Right renal pelvis (tissue), 4 donors: ENCODE measurements at regions not wholly inside any gene's neighbourhood (a gene's known extent, or its start where the extent isn't known, plus 50 kb on each side); places are given as distances from the start of the nearest gene placed in this dataset.

Experiments
- DNase-seq, 4 donors: peaks; one replicate each; pipeline ENCODE4 v3.0.0-alpha.2; 2013; ENCODE audit warnings: low read depth in 4 of 4, low spot score in 3 of 4, missing footprints in 1 of 4

DNA sequence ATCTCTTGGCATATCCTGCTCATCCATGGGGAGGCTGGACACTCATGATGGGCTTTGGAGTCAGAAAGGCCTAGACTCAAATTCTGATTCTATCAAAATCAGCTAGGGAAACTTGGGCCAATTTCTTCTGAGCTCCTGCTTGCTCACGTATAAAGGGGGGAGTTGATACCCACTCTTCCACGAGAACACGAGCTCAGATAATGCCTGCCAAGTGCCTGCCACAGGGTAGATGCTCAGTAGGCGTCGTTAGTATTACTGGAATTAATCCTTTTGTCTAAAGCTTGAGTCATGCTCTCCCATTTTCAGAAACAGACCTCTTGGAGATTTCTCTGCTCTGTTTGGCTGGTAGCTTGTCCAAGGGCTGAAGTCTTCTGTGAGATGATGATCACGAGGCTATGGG, 238.3 kb upstream of the MVB12B start:
- DNase-seq, result no peak

DNA sequence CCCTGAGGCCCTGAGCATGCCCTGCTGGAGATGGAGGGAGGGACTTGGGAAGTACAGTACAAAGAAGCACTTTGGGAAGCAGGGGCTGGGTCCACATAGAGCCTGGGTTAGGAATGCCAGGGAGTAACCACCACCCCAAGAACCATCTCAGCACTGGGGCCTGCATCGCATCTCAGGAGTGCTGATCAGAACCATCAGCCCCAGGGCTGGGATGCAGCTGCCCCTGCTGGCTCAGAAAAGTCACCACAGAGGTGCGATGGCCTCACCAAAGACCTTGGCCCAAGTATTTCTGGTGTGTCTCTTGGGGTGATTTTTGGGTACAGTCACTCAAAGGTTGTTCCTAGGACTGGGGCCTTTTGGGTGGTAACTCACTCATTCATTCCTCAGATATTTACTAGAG, 236.8 kb upstream of the MVB12B start:
- no peak for DNase-seq

DNA sequence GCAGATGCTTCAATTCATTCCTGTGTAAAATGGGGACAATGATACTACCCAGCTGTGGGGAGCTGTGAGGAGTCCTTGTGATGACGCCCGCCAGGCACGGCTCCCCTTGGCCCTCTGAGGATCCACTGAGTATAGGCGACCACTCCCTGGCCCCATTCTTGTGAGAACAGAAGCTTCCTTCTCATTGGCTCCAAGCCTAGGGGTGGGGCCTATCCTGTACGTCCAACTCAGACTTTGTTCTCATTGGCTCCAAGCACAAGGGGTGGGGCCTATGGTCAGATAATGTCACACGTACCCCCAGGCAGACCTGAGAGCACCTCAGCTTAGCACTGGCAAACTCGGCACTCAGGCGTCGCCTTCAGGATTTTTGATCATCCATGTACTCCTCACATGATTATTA, 232.9 kb upstream of the MVB12B start:
- no peak for DNase-seq

DNA sequence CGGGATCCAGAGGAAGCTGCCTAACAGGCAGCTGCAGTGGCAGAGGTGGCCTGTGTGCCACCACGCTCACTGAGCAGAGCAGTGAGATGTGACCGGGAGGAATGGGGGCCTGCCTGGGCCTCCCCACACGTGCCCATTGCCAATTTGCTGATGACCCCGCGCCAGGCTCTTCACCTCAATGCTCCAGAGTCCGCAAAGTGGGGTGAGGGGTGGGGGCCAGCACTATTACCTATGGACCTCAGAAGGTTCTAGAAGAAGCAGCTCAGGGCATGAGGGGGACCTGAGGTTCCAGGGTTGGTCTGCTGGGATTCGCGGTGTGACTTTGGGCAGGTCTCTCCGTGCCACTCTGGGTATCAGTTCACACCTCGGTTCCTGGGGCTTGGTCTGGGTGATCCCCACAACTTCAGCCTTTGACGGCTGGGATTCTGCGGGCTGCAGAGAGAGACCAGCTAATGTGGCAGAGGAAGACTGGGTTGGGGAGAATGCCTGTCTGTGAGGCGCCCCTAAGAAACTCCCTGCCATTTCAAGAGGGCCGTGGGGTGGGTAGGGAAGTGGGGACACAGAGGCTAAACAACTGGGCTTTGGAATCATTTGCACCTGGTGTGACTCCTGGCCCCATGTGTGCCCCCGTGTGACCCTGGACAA, 231.0 kb upstream of the MVB12B start:
- DNase-seq, result no peak

DNA sequence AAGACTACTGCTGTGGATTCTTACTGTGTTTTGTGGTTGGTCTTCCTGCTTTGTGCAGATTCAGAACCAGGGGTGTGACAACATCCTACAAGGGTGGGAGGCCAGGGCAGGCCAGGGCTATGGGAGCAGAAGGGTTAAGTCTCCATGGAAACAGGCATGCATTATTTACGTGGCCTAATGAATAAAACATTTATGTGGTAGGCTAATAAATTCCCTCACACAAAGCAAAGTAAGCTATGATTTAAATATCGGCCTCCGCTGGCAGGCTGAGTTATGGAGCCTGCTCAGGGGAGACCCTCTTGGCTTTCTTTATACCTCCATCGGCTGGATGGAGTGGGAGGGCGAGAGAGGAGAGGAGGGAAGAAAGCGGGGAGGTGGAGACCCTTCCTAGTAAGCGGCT, 230.3 kb upstream of the MVB12B start:
- DNase-seq, result no peak

DNA sequence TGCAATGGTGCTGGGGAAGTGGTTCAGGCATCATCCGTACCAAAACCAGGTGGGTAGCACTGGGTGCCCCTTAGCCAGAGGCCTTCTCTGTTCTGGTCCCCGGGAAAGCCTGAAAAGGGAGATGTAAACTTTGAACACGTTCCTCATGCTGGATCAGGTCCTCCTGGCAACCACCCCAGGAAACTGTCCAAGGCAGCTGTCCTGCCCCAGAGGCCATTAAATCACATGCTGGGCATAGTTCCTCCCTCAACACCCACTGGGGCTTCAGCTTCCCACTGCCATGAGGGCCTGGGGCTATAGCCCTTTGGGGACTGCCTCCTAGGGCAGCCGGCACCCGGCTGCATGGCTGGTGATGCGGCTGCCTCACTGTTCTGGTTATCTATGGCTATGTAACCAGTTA, 228.9 kb upstream of the MVB12B start:
- no peak for DNase-seq

DNA sequence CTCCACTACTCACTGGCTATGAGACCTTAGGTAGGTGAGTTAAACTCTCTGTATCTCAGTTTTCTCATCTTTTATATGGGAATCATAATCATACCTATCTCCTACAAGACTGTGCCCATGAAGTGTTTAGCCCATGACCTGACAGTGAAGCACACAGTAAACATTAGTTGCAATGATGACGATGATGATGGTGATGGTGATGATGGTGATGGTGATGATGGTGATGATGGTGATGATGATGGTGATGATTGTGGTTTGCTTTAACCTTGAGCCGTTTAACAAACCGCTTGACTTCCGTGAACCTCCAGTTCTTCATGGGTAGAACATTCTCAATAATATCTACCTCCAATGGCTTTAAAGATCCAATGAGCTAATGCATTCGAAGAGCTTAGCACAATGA, 220.2 kb upstream of the MVB12B start:
- DNase-seq, result no peak

DNA sequence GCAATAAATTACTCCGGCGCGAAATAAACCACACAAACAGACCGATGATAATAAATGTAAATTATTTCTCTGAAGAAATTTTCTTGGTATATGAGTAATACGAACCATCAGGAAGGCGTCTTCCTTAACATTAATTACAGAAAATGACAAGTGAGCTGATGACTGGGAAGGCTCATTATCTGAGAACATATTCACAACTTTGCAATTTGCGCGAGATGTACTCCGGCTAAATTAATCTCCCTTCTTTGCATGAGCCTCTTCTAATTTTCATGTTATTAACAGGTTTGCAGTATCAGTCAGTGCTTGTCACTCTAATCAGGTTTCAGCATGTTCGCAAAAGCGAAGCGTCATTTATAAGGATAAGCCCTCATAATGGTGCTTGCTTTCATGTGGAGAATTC, 218.9 kb upstream of the MVB12B start:
- no peak for DNase-seq

DNA sequence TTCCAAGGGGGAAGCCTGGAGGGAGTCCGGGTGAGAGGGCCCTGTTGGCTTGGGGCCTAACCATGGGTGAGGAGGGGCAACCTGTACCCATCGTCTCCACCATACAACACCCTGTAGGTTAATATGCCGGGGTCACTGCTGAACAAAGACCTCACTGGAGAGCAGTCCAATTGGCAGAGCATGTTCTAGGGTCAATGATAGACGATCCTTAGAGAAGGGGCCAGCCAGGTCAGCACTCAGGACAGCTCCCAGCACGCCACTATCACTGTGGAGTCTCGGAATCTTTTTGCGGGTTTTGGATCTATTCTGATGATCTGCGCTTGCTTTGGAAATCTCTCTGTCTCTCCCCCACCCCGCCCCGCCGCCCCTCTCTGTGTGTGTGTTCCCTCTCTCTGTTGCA, 218.4 kb upstream of the MVB12B start:
- DNase-seq, result no peak

DNA sequence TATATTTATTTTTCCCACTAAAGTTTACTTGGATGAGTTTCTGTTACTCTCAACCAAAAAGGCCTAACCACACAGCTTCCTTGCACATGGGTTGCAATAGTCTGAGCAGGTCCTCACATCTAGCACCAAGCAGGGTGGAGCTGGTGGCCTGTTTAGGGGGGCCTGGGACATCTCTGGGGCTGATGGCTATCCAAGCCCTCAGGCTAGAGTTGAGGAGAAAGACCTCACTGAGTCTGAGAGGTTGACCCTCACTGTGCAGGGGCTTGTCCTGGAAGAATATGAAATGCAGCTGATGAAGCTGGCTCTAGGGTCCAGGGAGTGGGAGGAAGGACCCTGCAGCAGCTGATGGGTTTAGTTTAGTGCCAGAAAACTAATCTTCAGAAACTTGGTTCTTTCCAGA, 217.1 kb upstream of the MVB12B start:
- DNase-seq, result no peak

DNA sequence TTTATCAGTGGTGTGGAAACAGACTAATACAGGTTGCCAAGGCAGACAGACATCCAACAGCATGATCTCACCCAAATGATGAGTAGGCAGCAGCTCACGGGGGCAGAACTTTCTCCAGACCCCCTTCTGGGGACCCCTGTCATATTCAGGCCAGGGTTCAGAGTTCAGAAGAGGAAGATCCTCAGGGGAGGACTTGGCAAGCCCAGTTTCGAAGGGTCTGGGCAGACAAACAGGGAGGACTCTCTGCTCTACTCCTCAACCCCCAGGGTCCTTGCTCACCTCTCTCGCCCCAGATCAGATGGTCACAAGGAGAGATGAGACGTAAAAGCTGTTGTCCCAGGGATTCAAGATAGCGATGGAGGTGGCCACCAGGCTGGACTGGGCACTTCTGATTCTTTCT, 215.1 kb upstream of the MVB12B start:
- DNase-seq, result no peak

DNA sequence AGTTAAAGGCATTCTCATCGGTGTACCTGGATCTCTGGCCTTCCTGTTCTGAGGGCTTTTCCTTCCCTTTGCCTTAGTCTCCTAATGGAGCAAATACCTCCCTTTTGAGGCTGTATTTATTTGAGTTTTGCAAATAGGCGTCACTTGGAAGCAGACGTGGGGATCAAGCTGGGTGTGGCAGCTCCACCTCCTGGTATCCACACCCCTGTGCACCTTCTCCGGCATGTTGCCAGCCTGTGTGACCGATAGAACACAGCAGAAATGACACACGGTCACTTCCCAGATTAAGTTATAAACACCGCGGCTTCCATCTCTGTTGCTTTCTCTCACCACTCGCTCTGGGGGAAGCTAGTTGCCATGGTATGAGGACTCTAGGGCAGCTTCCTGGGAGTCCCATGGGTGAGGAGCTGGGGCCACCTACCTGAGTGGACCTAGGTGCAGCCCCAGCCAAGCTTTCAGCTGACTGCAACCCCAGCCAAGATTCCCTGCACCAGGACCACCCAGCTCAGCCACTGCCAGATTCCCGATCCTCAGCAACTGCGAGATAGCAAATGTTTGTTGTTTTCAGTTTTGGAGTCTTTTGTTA, 214.4 kb upstream of the MVB12B start:
- no peak for DNase-seq

DNA sequence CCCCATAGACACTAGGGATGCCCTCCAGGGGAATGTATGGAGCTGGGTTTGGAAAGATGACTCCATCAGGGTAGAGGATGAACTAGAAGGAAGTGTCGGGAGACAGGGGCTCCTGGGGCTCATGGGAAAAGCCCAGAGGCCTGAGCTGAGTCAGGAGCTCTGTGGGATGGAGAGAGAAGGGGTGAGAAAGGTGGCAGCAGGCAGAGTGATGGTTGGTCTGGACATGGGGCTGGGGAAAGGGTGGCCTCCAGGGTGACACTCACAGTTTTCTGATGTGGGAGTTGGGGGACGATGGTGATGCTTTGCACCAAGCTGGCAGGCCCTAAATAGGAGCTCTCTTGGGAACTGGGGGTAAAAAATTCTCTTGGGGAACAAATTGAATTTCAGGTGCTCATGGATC, 213.5 kb upstream of the MVB12B start:
- DNase-seq, result no peak

DNA sequence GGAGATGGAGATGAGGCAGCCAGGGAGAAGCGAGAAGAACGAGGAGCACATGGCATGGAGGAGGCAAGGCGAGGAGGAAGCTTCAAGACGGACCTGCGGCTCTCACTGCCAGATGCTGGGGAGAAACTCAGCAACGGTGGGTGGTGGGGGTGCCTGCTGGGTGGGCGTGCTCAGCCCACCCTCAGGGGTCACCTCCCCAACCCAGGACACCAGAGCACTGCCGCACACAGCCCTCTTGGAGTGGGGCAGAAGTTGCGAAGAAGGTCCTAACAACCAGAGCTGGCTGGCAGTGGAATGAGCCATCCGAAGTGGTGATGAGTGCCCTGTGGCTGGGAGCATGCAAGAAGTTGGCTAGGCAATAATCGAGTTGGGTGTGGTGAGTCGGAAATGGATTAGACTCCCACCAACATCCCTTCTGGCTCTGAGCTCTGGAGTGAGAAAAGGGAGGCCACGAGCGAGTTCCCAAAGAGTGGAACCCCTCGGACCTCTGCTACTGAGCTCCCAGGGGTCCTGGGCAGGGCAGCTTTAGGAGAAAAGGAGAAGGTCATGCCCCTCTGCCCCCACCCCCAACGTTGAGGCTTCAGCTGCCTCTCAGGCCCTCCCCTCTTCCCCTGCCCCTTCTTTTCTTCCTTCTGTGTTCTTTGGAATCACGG, 212.7 kb upstream of the MVB12B start:
- no peak for DNase-seq

DNA sequence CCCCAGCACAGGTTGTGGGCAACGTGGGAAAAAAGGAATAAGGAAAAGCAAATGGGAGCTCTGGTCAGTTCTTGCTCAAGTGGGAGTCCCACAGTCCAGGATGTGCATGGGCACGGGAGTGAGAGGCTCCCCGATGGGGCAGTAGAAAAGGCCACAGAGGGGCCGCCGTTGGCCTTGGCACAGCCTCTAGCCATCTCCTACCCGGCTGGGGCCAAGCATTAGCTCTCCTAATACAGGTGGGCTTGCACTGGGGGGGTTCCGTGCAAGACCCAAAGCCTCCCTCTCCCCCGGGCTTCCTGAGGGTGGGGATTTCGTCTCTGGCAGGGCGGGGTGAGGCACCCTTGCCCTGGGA, 212.2 kb upstream of the MVB12B start:
- DNase-seq, result no peak

DNA sequence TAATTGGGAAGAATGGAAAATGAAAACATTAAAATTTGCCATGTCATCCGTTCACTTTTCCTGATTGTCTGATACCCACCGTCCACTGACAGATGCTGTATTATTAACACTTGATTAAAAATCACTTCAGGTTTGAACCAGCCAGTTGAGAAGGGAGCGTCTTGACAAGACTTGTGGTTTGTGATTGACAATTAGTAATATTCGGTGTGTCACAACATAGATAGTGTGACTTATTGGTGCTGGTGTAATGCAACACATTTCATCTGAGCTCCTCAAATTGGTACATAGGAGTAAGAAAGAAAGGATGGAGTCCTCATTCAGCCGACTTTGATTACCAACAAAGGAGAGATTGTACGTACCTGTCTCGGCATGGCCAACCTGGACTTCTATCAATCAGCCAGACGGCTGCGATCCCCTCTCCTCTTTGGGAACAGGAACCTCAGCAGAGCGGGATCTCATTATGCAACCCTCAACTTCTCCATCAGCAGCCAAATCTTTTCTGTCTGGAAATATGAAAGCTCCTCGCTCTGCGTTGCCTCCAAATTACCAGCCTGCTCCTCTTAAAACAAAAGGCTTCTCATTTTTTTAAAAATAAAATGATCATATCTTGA, 211.7 kb upstream of the MVB12B start:
- no peak for DNase-seq

DNA sequence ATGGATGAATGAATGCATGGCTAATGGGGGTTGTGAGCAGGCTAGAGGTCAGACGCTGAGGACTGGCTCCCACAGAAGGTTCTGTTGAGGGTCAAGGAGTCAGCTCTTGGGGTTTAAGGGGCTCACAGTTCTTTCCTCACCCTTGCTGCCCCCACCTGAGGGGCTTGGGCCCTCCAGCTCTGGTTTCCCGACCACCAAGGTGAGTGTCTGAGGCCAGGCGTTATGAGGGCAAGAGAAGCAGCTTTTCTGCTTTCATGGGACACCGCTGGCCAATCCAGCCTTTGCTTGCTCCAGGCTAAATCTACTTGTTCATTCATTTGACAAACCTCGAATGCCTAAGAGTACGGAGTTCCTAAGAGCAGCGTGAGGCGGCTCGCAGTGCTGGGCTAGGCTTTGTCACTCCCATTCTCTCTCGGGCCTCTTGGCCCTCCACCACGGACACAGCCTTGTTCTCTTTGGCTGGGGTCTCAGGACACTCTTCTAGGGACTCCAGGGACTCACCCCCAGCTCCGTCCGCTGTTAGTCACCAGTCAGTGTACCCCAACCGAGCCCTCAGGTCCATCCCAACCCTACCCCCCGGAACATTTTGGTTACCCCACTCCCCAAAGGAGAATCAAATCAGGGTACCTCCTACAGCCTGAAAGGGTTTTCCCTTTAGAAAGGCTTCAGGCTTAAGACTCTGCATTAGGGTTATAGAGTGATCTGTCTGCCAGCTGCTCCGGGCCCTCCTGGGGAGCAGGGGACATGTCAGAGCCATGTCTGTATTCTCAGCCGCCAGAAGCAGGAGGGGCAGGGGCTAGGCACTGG, 210.1 kb upstream of the MVB12B start:
- DNase-seq, result no peak

DNA sequence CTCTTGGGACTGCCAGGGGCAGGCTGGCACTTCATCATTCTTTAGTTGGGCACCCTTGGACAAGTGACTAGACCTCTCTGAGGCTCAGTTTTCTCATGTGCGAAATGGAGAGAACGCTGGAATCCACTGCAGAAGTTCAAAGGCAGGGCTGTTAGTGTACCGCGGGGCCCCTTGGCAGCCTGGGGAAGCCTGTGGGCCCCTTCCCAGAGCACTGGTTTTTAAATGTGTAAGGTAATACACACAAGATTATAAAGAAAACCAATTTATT, 209.5 kb upstream of the MVB12B start:
- no peak for DNase-seq

DNA sequence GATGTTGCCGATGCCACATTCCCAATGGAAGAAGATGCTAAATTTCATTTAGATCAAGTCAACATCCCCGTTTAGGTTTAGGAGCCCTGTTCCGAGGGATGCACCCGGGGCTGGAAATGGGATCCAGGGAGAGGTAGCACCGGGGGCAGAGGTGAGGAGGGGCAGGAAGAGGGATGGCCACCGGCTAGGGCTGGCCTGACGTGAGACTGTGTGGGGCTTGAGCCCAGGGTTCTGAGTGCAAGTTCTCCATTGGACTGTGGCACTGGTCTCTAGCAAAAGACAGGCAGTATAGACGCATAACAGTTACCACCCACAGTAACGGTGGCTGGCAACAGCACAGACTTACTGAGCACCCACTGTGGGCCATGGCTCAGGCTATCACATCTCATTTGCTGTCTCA, 209.0 kb upstream of the MVB12B start:
- DNase-seq, result no peak

DNA sequence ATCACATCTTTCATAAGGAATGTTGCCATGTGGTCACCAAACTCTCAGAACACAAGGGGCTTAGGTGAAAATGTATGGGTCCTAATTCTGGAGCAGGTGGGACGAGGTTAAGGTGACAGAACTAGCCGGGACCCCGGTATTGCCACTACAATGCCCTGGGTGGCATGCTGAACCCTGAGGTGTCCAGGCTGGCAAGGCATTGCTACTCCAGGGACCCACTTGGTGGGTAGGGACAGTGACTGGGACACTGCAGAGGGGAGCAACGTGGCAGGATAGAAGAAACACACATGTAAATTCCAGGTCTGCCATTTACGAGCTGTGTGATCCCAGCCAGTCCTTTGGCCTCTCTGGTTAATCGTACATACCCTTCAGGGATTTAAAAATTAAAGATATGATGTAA, 206.9 kb upstream of the MVB12B start:
- no peak for DNase-seq

DNA sequence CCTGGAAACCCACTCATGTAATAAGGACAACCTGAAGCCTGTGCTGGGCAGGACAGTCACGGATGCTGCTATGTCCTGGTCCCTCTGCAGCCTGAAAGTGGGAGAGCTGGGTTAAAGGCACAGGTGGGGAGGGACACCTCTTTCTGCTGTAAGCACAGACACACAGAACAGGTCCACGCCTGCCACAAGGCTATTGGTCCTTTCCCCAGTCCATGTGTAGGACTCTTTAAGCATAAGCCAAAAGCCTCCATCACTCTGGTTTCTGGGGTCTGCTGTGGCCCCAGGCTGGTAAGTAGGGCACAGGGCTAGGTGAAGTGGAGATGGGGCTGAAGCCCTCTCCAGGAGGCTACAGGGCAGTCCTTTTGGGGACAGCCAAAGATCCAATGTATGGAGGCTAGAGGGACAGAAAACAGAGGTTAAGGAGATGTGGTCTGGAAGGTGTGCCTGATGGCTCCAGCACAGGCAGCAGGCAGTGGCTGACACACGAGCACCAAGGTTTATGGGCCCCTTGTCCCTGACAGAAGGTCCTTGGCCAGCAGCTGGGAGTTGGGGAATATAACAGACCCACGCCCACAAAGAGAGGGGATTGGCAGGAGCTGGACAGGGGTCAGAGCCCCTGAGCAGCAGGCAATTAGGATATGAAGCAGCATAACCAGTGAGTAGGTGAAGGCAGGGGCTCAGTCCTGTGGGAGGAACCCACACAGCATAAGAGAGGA, 203.6 kb upstream of the MVB12B start:
- no peak for DNase-seq
